GM18867 (cell line): ENCODE measurements at regions not wholly inside any gene's neighbourhood (a gene's known extent, or its start where the extent isn't known, plus 50 kb on each side); places are given as distances from the start of the nearest gene placed in this dataset.
"Not testable (repeated sequence)": the region's sequence is repeated elsewhere in the genome, so short reads cannot be mapped to it uniquely, and the experiment has no call there.

Experiments used
- ATAC-seq: cut with Tn5 transposase; IDR thresholded peaks from one replicate; pipeline ENCODE4 v1.9.1; 2021; ENCODE audit warnings: mild to moderate bottlenecking, moderate library complexity; ENCODE audit not compliant: unreplicated experiment

DNA sequence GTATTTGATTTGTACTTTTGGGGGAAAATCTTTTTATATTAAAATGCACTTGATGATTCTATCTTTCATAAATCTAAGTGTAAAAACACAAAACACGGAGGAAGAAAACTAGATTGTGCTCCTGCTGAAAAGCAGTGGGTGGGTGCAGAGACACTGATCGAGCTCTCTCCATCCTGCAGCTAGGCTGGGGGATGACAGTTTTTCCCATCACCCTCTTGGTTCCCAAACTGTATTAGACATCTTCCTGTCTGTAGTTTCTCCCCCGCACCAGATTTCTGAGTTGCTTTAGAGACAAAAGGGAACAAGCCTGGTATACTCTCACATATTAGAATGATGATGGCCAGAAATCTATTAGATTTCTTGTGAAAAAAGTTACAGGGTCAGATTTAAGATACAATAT lies 99.6 kb downstream of the FAM114A2 start:
- no peak for ATAC-seq

DNA sequence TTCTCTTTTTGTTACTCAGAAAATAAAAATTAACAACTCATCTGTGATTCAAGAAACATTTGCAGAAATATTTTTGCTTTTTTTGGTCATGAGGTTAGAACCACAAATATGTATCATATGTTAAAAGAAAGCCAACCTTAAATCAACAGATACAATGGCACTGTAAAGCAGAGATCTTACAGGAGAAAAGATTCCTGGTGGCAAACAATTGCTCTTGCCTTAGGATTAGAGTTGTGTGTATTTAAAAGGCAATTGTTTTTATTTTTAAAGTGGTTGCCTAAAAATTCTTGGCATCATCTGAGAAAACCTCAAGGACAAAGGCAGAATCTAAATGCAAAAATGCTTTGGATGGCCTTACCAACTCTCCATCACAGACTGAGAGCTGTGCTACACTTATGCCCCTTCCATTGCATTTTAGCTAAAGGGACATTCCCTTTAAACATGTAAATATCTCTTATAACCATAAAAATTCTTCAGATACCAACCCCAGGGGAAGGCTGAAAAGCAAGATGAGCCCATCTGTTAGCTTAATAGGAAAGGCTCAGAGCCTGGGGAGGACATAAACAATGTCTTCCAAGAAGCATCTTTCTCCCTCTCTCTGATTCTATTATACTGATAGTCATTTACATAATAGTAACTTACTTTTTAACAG lies 100.4 kb downstream of the FAM114A2 start:
- no peak for ATAC-seq

DNA sequence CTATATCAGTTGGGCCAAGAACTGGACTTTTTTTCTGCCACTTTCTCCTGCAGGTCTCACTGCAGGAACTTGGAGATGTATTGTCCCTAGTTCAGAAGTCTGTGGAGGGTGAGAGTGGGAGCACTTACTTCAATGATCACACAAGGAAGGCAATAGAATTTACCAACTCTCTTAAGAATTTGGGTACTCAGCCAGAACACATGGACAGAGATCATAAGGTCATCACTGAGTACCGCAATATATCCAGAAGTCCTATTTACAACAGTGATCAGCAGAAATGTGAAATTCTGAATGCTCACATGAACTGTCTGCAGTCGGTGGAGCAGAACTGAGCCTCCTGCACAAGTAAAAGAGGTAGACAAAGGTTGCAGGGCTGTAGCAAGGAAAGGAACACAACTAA lies 101.0 kb downstream of the FAM114A2 start:
- no peak for ATAC-seq

DNA sequence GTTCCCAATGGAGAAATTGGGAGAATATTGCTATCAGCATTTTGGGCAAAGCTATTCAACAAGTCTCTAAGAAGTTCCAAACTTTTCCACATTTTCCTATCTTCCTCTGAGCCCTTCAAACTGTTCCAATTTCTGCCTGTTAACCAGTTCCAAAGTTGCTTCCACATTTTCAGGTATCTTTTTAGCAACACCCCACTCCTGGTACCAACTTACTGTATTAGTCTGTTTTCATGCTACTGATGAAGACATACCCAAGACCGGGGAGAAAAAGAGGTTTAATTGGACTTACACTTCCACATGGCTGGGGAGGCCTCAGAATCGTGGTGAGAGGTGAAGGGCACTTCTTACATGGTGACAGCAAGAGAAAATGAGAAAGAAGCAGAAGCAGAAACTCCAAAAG lies 103.6 kb downstream of the FAM114A2 start:
- ATAC-seq: not testable (repeated sequence)

DNA sequence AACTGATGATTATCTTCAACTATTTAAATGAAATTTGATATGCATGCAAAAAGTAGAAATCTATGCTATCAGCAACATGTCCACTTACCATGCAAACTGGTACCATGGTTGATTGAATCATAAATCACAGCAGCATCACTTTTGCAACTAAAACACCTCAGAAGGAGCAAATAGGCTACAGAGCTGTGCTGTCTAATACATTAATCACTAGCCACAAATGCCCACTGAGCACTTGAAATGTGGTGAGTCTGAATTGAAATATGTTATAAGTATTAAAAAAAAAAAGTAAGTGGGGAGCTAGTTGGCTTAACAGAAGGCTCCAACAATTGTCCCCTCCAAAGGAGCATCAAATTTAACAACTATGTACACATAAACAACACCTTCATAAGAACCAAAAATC lies 112.5 kb downstream of the FAM114A2 start:
- no peak for ATAC-seq

DNA sequence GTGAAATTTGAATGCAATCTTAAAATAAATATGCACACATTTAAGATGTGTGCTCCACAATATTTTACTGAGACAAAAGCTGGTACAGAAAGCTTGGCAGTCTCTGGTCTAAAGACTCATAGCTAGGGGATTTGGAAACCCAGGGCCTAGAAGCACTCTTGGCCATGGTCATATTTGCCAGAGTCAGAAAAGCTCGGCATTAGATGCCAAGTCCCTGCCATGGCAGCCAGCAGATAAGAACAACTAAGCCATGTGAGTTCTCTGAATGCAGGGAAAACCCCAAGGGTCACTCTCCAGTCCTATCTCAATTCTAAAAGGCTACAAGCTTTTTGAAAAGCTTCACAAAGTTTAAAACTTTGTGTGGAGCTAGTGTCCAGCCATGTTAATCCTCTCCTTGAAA lies 119.5 kb downstream of the FAM114A2 start:
- ATAC-seq: no peak

DNA sequence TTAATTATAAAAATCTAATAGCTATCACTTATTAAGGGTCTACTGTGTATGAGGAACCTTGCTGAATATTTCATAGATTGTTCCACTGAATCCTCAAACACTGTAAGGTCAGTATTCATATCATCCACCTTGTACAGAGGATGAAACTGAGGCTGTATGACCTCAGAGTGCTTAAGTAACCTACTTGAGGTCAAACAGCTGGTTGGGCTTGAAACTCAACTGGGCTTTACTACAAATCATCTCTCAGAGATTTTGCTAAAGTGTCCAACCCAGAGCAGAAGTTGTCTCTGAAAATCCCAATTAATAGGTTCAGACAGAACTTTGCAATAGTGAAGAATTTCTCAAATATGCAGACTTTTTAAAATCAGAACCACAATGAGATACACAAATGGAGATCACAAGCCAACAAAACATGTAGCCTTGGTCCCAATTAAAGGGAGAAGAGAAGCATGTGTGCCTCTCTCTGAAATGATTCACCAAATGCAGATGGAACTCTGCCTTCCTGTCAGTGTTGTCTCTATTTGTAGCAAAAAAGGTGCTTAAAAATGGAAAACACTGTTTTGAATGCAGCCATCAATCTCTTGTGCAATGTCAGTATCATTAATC lies 131.4 kb downstream of the FAM114A2 start:
- no peak for ATAC-seq

DNA sequence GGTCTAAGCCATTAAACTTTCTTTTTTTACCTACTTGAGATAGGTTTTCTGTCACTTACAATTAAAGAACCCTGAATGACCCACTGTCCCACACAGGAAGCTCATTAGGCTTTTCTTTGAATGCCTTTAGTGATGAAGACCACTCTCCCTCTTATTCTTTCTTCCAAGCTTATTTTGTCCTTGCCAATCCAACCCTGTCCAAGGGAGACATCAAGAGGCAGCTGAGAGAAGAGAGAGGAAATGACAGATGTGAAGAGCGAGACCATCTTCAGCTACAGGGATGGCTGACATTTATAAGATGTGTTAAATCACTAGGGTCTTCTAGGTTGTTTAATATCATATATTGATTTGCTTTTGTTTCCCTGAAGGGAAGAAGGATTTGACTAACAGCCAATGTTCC lies 133.5 kb downstream of the FAM114A2 start:
- ATAC-seq: no peak

DNA sequence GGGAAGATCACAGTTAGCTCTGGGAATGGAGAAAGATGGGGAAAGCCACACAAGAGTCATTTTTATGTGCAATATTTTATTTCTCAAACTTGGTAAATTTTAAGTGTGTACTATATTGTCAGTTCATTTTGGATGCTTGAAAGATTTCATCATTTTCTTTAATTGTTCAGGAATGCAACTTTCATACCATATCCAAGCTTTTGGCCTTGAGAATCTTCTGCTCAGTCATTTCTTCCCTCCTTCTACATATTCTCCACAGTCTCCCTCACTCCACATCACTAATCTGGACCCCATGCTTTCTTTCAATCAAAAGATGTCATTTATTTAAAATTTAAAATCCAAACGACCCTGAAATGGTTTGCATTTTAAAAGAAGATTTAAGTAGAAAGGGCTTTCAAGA lies 135.4 kb downstream of the FAM114A2 start:
- no peak for ATAC-seq

DNA sequence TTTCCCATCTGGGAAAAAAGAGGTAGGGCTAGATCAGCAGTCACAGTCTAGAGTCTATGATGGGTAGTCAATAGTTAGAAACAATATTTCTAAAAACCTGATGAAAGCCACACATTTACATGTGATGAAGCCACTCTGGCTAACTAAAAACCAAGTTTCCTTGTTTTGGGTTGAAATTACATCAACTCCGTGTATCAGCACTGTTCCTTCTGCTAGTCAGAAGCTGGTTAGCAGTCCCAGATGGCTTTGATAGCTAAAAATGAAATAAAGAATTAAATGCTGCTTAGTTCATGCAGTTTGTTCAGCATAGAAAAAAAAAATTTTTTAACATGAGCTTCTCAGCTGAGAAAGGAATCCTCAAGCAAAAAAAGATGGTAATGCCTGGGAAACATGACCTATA lies 136.7 kb downstream of the FAM114A2 start:
- no peak for ATAC-seq

DNA sequence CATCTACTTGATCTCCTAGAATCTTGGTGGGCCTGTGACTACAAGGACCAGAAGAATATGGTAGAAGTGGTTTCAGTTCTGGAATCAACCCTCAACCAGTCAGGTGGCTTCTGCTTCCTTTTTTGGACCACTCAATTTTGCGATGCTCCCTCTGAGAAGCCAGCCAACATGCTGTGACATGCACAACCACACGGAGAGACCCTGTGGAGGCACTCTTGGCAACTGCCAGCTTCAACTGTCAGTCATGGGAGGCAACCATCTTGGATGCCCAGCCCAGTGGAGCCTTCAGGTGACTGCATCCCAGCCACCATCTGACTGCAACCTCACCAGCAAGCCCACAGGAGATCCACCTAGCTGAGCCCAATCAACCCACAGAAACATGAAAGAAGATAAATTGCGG lies 137.3 kb downstream of the FAM114A2 start:
- ATAC-seq: no peak

DNA sequence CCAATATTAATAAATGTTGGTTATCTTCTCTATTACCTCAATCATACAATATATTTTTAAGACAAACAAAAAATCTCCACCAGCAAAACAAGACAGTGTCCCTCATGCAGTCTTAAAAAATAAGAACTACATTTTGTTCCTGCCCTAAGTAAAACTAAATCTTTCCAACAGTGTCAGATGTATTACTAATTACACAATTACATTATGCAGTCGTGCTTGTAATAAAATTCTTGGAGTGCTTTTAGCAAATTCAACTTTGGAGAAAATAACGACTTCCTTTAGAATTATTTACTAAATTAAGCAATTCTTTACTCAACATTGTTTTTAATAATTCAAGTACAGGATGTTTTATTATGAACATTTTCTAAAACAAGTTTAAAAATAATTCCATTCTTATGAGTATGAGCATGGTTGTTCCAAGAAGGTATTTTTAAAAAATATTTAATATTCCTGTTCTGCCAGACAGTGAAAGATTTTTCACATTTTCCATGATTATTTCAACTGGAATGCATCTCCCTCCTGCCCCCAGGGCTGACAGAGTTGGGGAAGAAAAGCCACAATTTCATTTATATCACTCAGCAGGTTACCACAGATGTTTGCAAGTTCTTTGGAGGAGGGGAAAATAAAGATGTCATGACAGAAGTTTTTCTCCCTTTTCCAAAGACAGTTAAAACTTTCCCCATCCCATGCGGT lies 137.9 kb downstream of the FAM114A2 start:
- no peak for ATAC-seq

DNA sequence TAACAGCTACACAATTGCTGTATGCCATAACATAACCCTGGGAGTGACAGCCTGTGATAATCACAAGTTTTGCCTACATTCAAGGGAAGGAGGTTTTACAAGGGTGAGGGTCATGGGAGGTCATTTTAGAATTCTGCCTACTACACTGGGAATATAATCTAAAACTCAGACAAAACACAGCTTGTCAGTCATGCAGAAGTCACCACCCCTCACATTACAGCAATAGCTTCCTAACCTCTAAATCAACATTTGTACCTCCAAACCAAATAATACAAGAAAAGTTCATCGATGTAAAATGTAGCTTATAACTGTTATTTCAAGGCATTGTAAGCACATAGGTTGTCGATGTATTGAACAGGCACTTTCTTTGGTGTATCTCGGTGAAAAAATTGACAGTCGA lies 139.0 kb downstream of the FAM114A2 start:
- no peak for ATAC-seq

DNA sequence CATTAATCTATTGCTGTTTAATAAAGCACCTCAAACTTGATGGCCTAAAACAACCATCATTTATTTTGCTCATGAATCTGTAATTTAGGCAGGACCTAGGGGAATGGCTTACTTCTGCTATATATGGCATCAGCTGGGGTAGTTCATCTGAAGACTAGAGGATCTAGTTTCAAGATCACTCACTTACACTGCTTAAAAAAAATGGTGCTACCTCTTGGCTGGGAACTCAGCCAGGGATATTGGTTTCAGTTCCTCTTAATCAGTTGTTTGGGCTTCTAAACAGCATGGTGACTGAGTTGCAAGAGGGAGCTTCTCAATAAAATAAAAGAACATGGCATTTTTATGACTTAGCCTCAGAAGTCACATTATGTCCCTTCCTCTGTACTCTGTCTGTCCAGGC lies 142.0 kb downstream of the FAM114A2 start:
- ATAC-seq: peak; percentile 97

DNA sequence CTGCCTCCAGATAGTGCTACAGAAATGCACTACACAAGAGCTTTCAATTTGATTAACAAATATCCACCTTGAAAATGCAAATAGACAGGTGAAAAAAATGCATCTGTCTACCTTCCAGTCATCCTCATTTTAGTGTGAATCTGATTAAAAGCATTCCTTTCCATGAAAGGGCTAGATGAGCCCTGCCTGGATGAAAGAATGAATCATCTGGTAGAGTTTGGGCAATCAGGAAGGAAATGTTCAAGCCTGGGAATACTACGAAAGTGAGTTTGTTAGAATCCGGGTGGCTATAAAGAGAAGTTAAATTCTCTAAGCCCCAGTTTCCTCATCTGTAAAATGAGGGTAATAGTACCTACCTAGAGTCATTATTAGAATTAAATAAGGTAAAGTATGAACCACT lies 142.6 kb downstream of the FAM114A2 start:
- no peak for ATAC-seq

DNA sequence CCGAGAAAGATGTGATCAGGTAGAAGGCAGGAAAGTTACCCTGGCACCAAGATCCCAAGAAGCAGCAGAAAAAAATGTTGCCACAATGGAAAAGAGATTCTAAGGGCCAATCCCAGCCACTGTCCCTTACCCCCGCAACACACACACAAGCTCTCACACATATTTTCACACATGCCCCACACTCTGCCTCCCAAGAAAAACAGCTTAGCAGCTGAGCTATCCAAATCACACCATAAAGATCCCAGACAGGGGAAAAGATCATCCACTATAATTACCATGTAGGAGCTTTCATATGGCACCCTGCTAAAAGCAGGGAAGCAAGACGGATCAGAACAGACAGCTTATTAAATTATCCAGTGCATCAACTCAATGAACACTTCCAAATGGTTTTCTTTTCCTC lies 143.4 kb downstream of the FAM114A2 start:
- ATAC-seq: no peak

DNA sequence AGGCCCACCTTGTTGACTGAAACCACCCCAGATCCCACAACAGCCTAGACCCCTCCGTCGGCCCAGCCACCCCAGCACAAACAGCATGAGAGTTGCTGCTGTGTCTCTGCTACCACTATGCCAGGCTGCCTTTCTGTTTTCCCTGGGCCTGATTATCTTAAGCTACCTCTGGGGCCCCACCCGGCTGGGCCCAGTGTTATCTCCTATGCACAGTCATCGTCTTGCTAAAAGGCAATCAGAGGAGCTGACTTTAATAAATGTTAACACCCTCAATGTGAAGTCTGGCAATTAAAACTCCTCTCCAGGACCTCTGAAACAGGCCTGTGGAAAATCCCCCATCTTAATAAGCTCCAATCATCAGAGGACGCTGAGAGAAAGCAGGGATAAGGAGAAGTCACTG lies 144.9 kb downstream of the FAM114A2 start:
- no peak for ATAC-seq

DNA sequence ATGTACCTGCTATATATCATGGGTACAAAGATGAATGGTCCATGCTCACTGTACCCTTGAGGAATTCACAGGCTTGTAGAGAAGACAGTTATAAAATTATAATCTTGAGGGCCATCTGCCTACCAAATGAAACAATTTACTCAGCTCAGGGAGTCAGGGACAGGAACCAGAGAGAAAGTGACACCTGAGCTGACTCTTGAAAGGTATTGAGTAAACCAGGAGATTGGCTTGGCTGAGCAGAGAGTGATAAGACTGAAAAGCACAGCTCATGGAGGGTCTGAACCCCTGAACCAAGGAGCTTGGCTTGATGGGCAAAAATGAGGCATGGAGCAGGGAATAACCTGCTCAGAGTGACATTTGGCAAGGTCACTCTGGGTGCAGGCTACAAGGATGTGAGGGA lies 147.3 kb downstream of the FAM114A2 start:
- peak; percentile 61 for ATAC-seq

DNA sequence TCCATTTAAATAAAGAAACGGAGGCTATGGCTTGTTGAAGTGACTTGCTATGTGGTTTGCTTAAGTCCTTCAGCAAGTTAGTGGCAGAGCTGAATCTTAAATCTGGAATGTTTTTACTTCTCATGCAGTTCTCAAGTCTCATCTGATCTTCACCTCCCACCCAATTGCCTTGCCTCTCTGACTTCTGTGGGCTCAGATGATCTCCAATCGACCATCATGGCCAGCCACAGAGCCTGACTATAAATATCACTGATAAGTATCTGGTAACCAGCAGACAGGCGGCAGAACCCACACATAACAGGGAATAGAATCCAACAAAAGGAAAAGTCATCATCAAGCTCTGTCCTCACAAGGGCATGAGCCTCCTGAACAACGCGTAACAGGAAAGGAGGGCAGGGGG lies 149.9 kb downstream of the FAM114A2 start:
- no peak for ATAC-seq

DNA sequence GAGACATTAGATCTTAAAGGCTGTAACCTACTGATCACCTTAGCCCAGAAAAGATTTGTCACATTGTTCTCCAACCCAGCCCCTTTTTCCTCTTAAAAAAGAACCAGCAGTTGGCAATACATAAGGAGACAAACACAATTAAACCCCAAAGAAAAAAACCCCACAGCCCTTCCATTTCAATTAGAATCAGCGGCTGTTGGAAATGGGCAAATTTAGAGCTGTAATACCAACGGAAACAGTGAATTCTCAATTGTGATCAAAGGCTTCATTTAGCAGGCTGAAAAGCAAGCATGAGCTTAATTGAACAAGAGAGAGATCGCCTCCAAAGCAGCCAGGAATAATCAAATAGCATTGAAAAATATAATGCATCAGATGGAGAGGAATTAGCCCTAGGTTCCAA lies 153.6 kb downstream of the FAM114A2 start:
- no peak for ATAC-seq

DNA sequence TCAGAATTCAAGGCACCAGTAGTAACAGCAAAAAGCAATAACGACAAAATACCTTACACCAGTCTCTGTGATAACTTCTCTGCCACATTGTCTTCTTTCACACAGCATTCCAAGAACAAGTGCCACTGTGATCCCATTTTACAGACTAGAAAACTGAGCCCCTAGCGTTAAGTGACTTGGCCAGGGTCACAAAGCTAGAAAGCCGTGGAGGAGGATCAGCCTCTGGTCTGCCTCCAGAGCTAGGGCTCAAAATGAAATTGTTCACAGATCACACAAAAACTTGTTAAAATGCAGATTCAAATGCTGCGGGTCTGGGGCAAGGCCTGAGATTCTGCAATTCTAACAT lies 154.1 kb downstream of the FAM114A2 start:
- no peak for ATAC-seq

DNA sequence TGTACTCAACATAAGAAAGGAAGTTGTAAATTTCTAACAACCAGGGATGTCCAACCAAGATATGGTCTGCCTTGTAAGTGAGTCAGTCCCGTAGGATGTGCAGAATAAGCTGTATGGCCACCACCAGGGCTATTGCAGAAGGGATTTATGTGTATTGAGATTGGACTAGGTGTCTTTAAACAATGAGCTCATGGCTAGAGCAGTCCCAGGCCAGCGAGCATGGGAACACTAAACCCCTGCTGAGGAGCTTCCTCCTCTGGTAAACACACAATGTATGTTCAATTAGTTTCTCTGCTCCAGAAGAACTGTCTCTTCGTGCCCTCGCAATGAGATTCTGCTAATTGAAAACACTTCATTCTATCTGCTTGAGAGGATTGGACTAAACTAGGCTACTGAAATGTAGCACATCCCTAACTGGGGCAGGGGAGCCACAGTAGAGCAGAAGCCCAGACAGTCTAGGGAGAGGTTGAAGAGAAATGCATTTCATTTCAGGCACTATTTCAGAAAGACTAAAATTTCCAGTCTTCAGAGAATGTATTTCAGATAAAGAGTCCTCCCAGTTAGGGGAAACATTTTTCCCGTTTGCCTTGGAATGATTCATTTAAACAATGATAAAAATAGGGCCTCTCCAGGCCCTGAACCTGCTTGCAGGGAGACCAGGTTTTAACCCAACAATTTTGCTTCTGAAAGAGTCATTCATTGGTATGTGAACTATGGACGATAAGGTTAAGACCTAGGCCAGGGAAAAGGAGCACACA lies 154.7 kb downstream of the FAM114A2 start:
- no peak for ATAC-seq
